ENCODE measurements at regions not wholly inside any gene's neighbourhood (a gene's known extent, or its start where the extent isn't known, plus 50 kb on each side); places are given as distances from the start of the nearest gene placed in this dataset.

DNA sequence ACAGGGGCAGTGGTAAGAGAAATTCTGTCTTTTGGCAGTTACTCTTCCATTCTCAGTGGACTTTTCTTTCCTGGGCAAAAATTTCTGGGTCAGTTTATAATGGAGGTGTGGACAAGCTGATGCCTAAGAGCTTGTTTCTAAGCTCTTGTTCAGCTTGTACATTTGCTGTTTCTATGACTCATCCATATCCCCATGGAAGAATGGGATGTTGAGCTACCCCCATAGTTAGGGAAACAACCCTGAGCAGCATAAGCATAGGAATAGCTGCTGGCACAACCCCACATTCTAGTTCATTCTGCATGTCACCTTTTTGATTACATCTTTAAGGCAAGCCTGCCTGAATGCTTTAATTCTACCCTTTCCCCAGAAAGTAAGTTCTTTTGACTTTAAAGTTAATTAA is 173.3 kb downstream of the PSAT1 start:
- TF ChIP-seq CTCF (conservative IDR thresholded peaks at IDR 0.05) (no peak), ZFX (IDR thresholded peaks at IDR 0.05) (no peak)
- no peak overlapping the region for H3K27ac ChIP-seq

DNA sequence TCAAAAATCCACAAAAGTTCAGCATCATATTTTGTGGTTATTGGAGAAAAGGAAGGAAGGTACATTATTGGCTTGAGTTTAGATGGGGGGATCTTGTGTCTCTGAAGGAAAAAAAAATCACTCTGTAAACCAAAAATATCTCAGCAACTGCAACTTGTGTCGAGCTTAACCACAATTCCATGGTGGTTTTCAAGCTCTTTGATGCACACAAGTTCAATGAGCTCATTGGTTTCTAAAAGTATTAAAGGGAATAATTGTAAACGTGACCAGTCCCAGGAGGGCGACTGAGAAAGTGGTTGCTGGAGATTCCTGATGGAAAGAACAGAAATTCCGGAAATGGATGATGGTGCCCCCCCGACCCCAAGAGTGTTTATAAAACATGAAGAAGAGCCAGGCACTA is 173.8 kb downstream of the PSAT1 start:
- TF ChIP-seq CTCF (conservative IDR thresholded peaks at IDR 0.05): no peak
- no peak for TF ChIP-seq ZFX (IDR thresholded peaks at IDR 0.05)
- no peak overlapping the region for H3K27ac ChIP-seq

- no peak for TF ChIP-seq ZFX (IDR thresholded peaks at IDR 0.05)
- no peak for TF ChIP-seq CTCF (conservative IDR thresholded peaks at IDR 0.05)
- no peak overlapping the region for H3K27ac ChIP-seq
Measured at GRCh38 chr9:78472111-78472510, 175.2 kb downstream of the PSAT1 start.

DNA sequence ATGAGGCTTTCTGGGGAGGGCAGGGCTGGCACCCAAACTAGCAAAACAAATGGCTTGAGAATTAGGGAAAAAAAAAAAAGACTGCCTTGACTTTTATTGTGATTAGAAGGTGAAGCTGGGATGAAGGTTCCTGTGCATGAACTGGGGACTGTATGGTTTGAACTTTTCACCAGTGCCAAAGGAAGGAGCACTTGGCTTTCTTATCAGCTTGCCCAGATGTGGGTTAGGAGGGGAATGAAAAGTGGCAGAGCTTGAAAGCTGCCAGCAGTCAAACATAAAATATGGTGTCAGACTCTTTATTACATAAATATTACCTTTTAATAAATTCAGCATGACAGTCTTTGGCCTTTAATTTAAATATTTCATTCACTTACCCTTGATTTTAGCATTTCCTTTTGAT is 182.5 kb downstream of the PSAT1 start:
- H3K27ac ChIP-seq: no peak overlapping the region
- no peak for TF ChIP-seq ZFX (IDR thresholded peaks at IDR 0.05)
- no peak for TF ChIP-seq CTCF (conservative IDR thresholded peaks at IDR 0.05)

DNA sequence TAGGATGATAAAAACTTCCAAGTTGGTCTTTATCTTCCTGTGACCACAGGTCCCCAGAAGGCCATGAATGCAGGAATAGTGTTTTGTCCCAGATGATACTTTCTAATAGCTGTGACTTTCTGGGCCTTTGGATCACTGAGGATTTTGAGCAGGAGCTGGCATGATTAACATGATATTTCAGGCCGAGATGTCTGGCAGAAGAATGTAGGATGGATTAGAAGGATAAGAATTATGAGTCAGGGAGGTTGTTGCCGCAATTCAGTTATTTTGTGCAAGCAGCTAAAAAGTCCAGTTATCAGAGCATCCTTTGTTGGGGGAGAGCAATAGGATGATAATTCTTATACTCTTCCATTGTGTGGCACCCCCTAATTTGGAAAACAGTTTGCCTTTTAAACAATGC is 189.7 kb downstream of the PSAT1 start:
- TF ChIP-seq CTCF (conservative IDR thresholded peaks at IDR 0.05) (no peak), ZFX (IDR thresholded peaks at IDR 0.05) (no peak)
- no peak overlapping the region for H3K27ac ChIP-seq

DNA sequence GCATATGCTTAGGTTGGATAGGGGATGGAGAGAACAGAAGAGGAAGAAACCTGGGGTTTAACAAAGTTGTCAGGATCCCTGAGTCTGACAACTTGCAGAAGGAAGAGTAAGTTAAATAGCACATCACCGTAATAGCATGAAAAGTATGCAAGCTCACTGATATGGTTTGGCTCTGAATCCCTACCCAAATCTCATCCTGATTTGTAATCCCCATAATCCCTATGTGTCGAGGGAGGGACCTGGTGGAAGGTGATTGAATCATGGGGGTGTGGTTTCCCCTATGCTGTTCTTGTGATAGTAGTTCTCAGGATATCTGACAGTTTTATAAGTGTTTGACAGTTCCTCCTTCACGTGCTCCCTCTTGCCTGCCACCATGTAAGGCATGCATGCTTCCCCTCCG is 193.3 kb downstream of the PSAT1 start:
- H3K27ac ChIP-seq: no peak overlapping the region
- no peak for TF ChIP-seq ZFX (IDR thresholded peaks at IDR 0.05)
- TF ChIP-seq CTCF (conservative IDR thresholded peaks at IDR 0.05): no peak

- no peak overlapping the region for H3K27ac ChIP-seq
Measured at GRCh38 chr9:78491402-78491801, 194.5 kb downstream of the PSAT1 start.

More at GRCh38 chr9:78491402-78491801, 194.5 kb downstream of the PSAT1 start:
- TF ChIP-seq CTCF (conservative IDR thresholded peaks at IDR 0.05) (no peak), ZFX (IDR thresholded peaks at IDR 0.05) (no peak)
